IPS-NIHi11 (cell line): ENCODE measurements at regions not wholly inside any gene's neighbourhood (a gene's known extent, or its start where the extent isn't known, plus 50 kb on each side); places are given as distances from the start of the nearest gene placed in this dataset.
"Not testable (repeated sequence)": the region's sequence is repeated elsewhere in the genome, so short reads cannot be mapped to it uniquely, and the experiment has no call there.

Source experiments
- DNase-seq: peaks from one replicate; pipeline ENCODE4 v3.0.0; 2012; ENCODE audit warnings: mixed read lengths, low spot score

DNA sequence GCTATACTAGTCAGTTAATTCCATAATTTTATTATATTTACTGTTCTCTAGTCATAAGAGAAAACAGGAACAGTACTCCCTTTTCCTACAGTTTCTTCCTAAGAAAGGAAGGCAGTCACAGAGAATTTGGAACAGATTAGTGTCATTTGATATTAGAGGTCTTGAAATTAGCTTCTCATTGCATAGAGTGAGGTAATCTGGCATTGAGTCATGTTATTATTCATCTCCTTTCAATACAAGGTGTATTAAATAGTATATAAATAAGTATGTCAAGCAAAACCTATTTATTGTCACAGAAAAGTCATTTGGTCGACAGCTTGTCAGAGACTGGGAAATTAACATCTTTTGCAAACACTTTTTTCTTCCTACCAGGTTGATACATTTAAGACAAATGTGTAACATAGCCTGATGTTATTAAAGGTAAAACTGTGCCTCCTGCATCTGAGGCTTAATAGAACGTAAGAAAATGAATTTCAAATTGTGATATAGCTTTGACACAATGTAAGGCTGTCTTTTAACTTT, 753.1 kb upstream of the FRG1 start:
- no peak for DNase-seq

DNA sequence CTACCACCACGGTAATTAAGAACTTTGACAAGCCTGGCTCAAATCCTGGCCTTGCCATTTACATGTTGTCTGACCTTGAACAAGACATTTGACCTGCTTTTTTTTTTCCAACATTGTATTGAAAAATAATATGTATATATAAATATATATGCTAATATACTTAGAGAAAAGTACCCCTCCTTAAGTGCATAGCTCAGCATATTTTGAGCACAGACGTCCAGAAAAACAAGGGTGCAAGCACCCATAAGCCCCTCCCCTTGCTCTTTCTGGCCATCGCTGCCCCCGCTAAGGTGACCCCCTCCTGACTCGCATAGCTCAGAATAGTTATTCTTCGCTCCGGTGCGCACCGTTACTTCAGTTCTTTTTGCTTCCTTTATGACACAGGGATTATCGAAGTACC, 742.0 kb upstream of the FRG1 start:
- DNase-seq, result no peak

DNA sequence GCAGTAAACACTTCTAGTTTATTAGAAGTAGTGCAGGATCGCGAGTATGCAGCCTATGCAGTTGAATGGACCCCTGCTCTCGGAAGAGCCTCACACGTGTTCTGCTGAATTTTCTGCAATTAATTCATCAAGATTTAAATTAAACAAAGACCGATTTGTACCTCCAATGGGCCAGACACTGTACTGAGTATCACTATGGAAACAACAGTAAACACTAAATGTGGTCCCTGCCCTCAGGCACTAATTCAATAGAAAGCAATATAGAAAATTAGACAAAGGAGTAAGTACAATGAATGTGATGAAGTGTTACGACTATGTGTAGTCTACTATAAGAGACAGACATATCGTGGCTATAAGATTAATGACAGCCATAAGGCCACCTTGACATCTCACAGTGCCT, 740.3 kb upstream of the FRG1 start:
- no peak for DNase-seq

DNA sequence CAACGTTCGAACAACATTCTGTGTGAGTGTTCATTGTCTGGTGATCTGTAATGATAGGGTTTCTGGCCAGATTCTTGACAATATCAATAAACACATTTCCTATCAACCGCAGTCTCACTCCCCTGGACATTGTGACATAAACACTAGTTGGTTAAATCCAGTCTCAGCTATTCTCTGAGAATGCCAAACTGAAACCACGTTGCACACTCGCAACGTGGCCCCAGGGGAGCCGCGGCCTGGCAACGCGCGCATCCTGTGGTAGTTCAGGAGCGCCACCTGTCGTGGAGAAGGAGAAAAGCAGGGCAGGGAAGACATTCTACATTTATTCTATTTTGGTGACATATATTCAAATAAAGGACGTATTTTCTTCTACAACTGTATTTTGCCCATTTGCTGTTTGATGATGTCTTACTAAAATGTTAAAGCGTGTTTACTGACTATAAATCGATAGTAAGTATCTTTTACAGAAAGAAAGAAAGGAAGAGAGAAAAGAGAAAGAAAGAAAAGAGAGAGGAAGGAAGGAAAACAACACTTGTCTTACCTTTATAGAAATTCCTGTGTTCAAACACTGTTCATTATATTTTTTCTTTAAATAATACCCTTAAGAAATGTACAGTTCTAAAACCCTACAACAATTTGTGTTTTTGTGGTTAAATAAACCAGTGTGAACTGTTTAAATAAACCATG, 738.3 kb upstream of the FRG1 start:
- DNase-seq, result peak; percentile 73

DNA sequence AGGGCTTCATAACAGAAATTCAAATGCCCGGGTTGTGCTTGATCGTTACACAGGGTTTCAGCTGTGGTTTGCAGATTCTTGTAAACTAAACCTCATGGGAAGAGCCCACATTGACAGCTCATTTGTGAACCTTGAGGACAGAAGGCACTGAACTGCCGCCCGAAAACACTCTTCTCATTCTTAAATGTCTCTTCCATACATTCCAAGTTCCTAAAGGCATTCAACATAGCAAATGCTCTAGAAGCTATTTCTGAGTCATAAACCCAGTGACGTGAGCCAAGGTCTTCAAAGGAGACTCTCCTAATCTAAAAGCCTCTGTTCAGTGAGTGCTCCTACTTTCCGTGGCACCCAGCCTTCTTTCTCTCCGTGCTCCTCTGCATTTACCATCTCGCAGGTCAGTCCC, 737.8 kb upstream of the FRG1 start:
- no peak for DNase-seq

DNA sequence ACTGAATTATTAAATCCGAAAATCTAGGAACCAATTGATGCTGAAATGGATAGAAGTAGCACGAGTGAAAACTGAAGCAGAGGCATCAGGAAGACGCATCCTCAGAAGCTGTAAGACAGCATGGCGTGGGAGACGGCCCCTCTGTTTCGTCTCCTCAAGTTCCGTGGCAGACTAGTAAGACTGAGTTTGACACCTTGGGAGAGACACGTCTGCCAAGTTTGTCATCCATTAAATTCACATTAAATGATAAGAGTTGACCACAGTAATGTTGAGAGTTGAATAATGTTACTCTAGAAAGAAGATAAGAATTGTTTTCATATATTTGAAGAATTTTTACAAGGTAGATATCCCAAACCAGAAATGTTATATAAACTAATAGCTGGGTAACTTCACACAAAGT, 736.1 kb upstream of the FRG1 start:
- no peak for DNase-seq

DNA sequence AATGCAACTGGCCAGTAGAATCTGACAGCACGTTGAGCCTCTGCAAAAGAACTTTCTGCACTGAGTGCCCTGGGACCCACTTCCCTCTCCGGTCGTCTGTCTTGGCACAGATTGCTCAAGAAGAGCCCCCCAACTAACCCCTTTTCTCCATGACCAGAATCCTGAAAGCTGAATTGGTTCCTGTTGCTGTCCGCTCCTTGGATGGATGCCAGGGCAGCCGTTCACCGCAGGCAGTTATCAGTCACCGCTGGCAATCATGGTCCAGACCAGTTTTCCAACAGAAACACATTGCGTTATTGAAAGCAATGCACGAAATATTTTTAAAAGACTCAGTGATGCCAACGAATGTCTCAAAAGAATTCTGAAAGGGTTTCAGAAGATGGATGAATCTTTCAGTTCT, 733.7 kb upstream of the FRG1 start:
- no peak for DNase-seq

DNA sequence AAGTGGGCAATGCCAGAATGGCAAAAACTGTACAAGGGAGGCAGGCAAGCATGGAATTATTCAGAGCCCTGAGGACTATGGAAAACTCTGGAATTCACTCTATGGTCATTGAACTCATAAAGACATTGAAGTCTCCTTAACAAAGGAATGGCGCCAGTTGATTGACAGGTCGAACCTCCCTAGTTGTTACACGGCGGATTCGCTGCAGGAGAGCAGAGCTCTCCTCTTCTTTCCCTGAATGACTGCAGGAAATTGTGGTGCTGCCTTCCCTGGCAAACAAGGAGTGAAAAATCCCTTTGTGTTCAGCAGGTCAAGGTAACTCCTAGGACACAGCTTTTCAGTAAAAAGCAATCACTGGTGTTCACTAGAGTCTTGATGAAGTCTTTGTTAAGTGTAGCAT, 732.8 kb upstream of the FRG1 start:
- DNase-seq, result peak; percentile 13

DNA sequence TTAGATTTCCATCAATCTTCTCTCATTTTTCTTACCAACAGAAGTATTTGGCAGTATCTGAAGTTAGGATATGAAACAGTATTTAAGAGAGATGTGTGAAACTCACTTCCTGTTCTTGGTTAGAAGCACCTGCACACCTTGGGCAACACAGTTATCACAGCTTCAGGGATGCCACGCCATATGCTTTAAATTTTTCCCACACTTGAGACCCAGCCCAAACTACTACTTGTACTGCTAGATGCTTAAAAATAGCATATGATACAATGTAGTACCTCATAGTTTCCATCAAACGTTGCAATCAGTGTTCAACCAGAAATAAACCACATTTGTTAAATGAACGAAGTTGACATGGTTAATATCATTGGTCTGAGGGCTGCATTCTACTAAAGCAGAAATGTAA, 725.1 kb upstream of the FRG1 start:
- no peak for DNase-seq

DNA sequence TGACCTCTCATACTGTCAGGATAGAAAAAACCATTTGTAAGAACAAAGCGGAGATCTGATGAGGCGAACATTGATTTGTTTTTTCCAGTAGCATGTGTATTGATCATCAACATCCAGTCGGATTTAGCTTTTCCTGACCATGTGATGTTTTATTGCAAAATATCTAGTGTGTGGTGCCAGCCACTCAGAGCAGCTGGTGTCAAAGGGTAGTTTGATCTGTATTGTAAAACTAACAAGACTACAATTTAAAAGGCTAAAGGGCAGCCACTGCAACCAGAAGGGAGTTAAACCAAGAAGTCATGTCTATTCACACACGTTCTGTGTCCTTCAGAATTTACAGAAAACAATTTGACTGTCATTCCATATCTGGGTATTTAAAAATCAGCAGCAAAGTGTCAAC, 719.0 kb upstream of the FRG1 start:
- DNase-seq, result no peak

DNA sequence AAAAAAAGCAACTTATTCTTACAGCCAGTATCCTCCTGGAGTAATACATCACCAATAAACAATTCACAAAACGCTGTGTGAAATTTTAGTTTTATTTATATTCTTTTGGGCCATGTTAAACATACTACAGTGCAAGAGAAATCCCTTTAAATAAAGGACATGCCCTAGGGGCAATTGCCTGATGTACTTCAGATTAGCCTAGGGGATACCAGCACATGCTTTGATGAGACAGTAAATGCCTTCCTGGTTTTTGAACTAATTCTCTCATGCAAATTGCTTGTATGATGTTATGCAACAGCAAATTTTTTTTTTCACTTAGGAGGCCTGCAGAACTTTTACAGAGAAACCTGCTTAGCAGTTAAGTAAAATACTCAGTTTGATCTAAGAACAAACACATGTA, 711.9 kb upstream of the FRG1 start:
- no peak for DNase-seq

DNA sequence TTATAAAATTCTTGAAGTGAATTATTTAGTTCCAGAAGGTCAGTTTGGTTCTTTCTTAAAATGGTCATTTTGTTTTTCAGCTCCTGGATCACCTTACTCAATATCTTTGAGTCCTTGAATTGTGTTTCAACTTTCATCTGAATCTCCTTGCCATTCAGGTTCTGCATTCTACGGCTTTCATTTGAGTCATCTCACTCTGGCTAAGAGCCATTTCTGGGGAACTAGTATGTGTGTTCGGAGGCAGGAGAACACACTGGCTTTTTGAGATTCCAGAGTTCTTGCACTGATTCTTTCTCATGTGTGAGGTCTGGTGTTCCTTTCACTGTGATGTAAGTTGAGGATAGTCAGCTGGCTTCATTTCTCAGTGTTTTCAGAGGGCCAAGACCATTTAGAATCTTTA, 708.4 kb upstream of the FRG1 start:
- DNase-seq, result no peak

DNA sequence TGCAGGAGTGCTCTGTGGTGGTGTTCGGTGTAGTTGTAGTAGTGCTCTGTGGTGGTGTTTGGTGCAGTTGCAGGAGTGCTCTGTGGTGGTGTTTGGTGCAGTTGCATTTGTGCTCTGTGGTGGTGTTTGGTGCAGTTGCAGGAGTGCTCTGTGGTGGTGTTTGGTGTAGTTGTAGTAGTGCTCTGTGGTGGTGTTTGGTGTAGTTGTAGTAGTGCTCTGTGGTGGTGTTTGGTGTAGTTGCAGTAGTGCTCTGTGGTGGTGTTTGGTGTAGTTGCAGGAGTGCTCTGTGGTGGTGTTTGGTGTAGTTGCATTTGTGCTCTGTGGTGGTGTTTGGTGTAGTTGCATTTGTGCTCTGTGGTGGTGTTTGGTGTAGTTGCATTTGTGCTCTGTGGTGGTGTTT, 706.9 kb upstream of the FRG1 start:
- not testable (repeated sequence) for DNase-seq

DNA sequence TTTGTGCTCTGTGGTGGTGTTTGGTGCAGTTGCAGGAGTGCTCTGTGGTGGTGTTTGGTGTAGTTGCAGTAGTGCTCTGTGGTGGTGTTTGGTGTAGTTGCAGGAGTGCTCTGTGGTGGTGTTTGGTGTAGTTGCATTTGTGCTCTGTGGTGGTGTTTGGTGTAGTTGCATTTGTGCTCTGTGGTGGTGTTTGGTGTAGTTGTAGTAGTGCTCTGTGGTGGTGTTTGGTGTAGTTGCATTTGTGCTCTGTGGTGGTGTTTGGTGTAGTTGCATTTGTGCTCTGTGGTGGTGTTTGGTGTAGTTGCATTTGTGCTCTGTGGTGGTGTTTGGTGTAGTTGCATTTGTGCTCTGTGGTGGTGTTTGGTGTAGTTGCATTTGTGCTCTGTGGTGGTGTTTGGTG, 705.7 kb upstream of the FRG1 start:
- DNase-seq, result not testable (repeated sequence)

DNA sequence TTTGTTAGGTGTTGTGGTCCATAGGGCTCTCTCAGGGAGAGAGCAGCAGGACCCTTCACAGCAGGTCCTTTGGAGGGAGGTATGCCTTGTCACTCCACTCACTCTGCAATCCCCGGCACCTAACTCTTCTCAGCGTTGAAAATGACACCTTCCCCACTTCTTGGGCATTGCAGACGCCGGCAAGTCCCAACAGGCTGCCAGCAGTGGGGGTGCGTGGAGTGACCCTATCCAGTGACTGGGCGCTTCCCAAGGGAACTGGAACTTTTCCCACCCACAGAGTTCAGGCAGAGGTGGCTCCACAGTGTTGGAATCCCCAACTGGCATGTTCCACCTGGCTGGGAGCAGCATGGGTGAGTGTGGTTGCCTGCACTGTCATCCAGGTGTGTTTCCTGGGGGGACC, 705.1 kb upstream of the FRG1 start:
- no peak for DNase-seq

DNA sequence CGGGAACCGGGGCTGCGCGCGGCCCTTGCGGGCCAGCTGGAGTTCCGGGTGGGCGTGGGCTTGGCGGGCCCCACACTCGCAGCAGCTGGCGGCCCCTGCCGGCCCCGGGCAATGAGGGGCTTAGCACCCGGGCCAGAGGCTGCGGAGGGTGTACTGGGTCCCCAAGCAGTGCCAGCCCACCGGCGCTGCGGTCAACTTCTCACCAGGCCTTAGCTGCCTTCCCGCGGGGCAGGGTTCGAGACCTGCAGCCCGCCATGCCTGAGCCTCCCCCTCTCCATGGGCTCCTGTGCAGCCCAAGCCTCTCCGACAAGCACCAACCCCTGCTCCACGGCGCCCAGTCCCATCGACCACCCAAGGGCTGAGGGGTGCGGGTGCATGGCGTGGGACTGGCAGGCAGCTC, 704.4 kb upstream of the FRG1 start:
- DNase-seq, result not testable (repeated sequence)

DNA sequence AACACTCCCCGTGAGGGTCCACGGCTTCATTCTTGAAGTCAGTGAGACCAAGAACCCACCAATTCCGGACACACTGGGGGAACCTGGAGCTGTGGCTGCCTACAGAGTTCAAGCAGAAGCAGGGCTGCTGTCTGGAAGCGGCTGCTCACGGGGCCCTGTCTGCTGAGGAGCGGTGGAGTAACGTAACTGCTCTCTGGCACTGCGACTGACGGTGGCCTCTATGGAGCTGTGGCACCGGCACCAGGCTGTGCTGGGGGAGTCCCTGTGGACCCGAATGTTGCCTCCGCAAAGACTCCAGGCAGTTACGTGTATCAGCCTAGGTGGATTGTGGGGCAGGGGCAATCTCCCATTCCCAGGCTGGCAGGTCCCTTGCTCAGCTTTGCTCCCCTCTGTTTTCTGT, 703.3 kb upstream of the FRG1 start:
- no peak for DNase-seq

DNA sequence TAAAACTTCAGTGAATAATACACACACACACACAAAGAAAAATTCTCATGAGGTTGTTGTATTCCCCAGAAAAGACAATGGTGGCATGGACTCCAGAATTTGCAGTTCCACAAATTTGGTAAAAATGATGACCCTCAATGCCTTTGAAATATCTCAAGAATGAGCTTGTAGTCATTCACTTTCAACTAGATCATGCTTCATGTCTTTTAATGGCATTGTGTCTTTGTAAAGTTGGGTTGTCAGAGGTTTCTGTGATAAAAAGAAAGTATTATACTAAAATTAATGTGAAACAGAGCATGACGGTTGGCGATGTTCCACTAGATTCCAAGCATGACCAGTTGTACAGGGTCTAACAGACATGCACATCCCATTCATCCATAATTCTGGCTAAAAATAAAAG, 685.0 kb upstream of the FRG1 start:
- no peak for DNase-seq

DNA sequence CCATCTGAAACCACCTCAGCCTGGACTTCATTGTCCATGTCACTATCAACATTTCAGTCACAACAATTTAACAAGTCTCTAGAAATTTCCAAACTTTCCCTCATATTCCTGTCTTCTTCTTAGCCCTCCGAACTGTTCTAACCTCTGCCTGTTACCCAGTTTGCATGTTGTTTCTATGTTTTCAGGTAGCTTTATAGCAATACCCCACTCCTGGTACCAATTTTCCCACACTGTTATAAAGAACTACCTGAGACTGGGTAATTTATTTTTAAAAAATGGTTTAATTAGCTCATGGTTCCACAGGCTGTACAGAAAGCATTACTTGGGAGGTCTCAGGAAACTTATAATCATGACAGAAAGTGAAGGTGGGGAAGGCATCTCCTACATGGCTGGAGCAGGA, 679.2 kb upstream of the FRG1 start:
- DNase-seq, result no peak

DNA sequence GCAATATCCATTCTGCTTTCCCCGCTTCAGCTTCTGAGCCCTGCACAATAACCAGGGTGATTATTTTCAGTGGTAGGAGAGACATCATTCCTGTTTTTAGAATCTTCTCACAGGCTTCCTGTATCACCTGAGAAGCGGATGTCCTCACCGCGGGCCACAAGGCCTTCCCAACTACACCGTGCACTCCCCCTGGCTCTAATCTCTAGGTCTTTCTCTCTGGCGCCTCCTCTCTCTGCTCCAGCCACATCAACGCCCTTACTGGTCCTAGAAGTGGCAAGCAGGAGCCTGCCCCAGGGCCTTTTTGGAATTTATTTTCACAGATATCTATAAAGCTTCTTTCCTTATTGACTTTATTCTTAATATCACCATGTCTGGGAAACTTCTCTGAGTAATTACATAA, 675.2 kb upstream of the FRG1 start:
- DNase-seq, result no peak

DNA sequence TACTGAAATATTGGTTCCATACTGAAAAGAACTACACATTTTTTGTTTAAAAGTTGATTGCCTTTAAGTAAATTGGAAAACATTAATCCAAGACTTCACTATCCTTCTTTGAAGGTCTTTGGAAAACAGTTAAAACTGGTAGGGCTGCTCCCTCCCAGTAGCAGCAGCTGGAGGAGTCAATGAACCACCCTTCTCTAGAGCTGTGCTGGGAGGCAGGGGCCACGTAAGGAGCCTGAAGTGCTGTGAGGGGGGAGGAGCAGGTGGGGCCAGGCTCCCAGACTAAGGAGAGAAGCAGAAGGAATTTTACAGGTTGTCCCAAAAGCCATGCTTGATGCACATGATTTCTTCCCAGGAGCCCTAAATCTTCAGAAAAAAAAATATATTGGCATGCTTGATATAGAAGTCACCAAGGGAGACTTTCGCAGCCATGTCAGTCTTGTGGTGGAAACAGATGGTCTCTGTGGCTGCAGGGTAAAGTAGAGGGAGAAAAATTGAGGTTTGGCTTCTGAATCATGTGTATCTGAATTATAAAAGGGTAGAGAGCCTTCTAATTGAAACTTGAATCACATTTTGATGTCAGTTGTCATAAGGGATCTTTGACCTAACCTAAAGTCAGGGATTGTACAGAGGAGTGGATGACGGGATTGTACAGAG, 673.2 kb upstream of the FRG1 start:
- no peak for DNase-seq

DNA sequence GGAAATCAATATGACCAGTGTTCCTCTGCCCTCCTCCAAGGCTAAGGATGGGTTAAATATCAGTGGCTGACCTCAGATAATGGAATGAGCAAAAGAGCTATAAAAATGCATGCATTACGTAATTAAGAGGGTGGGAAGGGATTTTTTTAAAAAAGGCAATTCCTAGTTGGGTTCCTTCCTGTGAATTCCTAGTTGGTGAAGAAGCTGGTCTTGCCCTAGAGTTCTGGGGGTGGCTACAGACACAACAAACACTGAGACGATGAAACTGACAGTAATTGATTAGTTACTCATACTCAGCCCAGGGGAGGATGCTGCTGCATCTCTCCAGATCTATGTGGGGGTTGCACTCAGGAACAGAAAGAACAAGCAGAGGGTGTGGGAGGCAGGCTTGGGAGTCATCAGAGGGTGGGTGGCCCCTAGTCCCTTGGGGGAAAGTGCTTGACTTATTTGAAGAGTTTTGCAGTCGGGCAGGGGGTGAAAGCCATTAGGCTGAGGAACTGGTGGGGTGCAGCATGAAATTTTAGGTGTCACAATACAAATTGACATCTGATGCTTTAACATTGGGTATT, 662.0 kb upstream of the FRG1 start:
- DNase-seq, result no peak

DNA sequence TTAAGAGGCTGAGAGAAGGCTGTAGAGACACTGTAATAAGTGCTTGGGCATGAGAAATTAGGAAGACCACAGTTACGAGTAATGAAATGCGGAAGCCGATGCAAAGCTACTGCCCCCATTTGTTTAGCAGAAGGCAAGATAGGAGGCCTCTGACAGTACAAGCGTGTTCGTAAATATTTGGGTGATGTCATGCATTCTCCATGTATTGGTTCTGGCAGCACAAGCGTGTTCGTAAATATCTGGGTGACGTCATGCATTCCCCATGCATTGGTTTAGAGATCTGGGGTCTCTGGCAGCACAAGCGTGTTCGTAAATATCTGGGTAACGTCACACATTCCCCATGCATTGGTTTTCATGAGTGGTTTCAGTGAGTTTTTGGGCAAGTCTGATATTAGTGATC, 661.5 kb upstream of the FRG1 start:
- DNase-seq, result no peak

DNA sequence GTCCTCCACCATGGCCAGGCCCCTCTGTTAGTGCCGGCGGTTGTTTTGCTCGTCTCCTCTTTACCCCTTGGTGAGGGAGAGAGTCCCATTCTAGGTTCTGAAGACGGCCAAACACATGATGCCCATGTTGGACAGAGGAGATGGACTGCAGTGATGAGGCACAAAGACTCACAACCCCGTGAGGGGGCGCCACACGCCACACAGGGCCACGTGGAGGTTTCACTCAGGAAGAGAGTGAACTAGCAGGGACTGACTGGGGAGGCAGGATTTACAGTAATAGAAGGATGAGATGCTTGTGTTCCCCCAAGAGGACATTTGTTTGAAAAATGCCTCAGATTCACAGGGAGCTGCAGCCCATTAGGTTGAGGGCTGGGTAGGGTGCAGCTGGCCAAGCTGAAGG, 655.3 kb upstream of the FRG1 start:
- peak; percentile 22 for DNase-seq
